HPDE6-E6E7 (cell line): ENCODE measurements at regions not wholly inside any gene's neighbourhood (a gene's known extent, or its start where the extent isn't known, plus 50 kb on each side); places are given as distances from the start of the nearest gene placed in this dataset.
"Not testable (repeated sequence)": the region's sequence is repeated elsewhere in the genome, so short reads cannot be mapped to it uniquely, and the experiment has no call there.

Source experiments
- DNase-seq: peaks from one replicate; pipeline ENCODE4 v3.0.0; 2011; ENCODE audit warnings: missing footprints; ENCODE audit errors: extremely low spot score

DNA sequence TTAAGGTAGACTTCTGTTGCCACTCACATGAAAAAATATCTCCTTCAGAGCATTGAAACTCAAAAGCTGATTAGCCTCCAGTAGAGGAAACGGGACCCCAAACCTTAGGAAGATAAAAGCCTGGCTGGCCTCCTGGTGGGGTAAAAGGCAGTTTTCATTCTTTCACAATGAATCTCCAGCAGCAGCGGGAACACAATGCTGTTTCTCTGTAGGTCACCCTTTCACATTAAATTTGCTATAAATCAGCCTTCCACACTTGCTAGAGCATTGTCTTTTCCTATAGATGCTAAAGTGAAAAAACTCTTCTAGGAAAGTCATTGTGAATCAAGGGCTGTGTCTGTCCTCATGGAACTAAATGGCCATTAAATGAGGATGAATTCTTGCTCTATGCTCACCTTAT is 207.3 kb upstream of the MAGEB2 start:
- DNase-seq, result no peak

DNA sequence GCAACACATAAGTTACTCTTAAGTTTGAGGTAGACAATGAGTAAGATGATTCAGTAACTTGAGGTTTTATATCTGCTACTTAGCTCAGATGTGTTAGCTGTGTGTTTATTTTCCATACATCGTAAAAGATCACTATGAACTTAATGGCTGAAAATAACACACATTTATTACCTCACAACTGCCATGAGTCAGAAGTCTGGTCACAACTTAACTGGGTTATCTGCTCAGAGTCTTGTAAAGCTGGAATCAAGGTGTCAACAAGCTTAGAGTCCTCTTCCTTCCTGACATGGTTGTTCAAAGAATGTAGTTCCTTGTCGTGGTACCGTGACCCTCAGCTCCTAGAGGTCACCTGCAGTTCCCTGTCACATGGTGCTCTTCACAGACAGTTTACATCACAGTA is 204.9 kb upstream of the MAGEB2 start:
- no peak for DNase-seq

DNA sequence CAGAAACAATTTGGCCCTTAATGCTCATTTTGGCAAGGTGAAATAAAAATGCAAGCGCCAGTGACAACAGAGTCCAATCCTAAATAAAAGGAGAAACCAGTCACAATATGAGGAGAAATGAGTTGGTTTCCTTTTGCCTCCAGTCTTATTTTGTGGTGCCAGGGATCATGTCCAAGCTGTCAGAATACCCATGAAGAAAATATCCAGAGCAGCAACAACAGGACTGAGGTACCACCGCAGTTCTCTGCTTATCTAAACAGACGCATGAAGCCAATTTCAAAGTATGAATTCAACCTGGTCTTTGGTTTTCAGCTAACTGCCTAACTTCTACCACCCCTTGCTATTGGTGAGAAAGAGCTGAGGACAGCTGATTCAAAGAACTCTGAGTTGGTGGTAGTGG is 199.9 kb upstream of the MAGEB2 start:
- DNase-seq, result no peak

DNA sequence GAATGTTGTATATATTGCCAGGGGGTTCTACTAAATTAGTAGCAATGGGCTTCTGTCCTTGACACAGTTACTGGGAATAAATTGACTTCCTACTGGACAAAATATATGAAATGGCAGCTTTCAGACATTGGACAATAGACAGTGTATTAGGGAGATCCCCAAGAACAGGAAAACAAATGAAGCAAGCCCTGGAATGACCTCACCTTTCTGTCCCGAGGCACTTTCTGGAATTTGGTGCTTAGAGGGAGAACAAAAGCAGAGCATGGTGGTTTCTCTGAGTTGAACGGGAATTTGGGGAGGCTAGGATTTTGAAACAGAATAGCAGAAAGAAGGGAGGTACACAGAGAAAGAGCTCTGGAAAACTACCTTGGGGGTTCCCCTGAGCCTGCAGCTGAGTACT is 187.7 kb upstream of the MAGEB2 start:
- no peak for DNase-seq

DNA sequence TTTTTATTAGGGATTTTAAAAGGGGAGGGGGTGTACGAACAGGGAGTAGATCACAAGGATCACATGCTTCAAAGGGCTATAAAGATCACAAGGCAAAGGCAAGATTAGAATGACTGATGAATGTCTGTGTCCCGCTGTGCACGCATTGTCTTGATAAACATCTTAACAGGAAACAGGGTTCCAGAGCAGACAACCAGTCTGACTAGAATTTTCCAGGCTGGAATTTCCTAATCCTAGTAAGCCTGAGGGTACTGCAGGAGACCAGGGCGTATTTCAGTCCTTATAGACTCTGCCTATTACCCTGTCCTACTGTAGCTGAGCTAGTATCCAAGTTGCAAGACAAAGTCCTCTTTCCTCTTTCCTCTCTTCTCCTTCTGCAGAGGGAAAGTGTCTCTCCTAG is 179.0 kb upstream of the MAGEB2 start:
- DNase-seq, result not testable (repeated sequence)

DNA sequence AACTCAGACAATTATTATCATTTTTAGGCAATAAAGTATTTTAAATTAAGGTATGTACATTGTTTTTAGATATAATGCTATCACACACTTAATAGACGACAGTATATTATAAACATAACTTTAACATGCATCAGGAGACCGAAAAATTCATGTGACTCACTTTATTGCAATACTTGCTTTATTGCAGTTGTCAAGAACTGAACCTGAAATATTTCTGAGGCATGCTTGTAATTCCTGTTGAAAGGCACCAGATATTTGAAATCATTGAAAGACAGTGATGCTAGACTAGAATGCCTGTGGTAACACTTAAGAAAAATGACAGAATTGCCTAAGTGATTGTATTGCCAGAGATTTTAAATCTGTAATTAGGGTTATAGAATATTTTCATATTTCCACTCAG is 175.6 kb upstream of the MAGEB2 start:
- DNase-seq, result no peak

DNA sequence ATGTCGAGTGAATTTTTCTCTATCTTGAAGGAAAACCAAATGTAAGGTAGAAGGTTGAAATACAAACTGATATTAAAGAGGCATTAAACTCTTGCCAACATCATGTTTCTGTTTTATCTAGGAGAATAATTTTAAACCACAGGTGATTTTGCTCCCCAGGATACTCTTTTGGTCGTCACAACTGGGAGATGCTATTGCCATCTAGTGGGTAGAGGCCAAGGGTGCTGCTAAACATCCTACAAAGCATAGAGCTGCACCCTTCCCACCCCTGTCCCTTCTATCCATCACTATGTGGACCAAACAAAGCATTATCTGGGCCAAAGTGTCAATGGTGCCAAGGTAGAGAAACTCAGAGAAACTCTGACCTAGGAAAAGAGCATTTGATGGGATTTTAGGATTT is 154.6 kb upstream of the MAGEB2 start:
- no peak for DNase-seq

DNA sequence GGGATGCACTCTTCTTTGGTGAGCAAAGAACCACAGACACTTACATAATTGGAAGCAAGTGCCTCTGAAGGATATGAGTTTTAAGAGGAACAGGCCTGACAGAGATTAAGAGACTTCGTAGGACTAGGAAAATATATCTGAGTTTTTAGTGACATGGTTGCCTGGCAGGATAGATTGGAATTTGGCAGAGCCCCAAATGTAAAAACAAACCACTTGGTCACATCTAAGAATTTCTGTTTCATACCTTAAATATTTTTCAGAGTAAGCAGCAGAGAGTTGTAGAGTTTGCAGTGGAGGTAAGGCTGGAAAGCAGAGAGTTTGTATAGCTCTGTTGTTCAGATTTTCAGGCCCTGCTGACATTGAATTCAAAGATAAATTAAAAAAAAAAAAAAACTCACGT is 150.1 kb upstream of the MAGEB2 start:
- DNase-seq, result no peak

DNA sequence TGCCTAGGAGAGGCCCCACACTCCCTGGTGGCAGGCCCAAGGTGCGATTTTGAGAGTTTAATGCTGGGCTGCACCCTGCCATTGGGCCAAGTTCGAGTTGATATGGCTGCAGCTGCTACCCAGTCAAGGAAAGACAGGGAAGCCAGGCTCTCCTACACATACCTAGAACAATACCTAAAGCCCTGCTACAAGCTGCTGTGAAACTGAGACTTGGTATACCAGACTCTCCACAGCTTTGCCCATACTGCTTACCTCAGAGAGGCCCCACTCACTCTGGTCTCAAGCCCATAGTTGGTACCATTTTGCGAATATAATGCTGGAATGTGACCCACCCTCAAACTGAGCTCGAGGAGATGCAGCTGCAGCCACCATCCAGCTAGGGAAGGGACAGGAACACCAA is 147.7 kb upstream of the MAGEB2 start:
- no peak for DNase-seq

DNA sequence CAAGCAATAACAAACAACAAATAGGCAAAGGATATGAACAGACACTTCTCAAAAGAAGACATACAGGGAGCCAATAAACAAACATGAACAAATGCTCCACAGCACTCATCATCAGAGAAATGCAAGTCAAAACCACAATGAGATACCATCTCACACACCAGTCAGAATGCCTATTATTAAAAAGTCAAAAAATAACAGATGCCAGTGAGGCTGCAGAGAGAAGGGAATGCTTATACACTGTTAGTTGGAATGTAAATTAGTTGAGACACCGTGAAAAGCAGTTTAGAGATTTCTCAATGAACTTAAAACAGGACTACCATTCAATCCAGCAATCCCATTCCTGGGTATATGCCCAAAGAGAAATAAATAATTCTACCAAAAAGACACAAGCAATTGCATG is 129.8 kb upstream of the MAGEB2 start:
- no peak for DNase-seq

DNA sequence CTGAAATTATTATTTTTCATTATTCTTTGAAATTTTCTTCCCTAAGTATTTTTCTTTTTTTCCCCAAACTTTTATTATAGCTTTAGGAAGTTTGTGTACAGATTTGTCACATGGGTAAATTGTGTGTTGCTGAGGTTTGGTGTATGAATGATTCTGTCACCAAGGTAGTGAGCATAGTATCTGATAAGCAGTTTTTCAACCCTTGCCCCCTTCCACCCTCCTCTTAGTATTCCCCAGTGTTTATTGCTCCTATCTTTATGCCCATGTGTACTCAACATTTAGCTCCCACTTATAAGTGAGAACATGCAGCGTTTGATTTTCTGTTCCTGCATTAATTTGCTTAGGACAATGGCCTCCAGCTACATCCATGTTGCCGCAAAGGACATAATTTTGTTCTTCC is 103.9 kb upstream of the MAGEB2 start:
- no peak for DNase-seq

DNA sequence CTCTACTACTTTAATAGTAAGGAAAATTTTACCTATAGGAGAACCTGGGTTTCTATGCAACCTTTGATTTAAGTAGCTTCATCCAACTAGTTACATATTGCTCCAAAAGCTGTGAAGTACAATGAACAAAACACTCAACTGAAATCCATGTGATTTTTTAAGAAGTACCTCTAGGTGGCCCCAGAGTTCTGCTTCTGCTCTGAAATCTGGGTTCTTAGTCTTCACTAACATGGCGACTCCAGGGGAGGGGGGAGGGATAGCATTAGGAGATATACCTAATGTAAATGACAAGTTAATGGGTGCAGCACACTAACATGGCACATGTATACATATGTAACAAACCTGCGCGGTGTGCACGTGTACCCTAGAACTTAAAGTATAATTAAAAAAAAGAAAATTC is 73.4 kb upstream of the MAGEB2 start:
- peak; percentile 5 for DNase-seq

DNA sequence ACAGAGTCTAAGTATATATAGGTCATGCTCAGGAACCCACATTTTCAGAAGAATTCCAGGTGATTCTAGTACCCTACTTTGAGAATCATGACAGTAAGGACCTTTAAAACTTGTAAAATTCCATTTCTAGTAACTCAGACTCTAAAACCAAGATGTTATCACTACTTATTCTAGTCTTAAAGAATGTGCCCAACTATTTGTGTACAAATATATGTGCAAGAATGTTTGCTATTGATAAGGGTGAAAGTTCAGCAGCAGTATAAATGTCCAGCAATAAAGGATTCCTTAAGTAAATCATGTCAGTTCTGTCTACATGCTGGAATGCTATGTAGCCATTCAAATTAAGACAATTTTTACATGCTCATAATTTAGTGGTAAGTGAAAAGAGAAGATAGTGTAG is 71.1 kb upstream of the MAGEB2 start:
- no peak for DNase-seq

DNA sequence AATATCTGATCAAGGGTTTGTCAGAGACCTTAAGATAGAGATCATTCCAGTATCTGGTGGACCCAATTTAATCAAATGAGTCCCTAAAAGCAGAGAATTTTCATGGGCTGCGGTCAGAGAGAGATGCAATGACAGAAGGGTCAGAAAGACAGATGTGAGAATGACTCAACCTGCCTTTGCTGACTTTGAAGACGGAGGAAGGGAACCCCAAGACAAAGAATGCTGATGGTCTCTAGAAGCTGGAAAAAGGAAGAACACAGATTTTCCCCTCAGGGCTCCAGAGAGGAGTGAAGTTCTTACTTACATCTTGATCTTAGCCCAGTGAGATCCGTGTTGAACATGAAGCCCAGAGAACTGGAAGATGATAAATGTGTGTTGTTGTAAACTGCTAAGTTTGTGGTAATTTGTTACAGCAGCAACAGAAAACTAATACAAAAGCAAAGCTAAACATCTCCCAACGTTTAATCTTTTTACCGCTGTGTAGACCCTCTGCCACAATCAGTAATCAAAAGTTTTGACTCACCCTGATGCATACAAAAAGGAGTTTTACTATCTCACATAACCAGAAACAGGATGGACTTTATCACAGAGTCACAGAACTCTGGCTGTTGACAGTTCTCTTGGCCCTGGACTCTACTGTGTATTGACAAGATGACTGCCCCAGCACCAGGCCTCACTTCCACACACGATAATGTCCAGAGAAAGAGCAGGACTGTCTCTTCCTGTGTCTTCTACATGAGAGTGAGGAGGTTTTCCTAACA is 70.2 kb upstream of the MAGEB2 start:
- DNase-seq, result no peak

DNA sequence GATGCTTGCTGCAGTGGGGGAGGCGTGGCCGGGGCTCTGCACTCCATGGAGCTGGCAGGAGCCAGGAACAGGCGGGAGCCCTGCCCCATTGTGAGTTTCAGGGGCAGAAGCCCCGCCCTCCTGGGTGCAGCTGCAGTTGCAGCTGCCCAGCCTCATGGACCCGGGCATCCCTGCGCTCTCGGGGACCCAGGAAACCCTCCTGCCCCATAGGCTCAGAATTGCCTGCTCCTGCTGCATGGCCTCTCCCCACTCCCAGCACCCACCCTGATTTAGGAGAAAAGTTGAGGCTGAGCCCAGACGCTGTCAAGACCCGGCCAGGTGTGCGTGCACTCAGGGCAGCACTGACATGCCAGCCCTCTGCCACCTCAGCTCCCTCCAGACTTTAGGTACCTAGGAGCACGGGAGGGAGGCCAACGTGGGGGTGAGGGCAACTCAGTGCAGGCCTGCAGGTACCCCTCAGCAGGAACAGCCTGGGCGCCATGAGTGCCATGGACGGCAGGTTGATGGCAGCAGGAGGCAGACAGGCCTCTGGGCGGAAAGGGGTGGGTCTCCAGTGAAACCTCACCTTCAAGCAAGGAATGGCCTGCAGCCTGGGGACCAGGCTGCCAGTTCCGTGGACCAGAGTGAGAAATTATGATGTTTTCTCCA is 67.2 kb upstream of the MAGEB2 start:
- no peak for DNase-seq

DNA sequence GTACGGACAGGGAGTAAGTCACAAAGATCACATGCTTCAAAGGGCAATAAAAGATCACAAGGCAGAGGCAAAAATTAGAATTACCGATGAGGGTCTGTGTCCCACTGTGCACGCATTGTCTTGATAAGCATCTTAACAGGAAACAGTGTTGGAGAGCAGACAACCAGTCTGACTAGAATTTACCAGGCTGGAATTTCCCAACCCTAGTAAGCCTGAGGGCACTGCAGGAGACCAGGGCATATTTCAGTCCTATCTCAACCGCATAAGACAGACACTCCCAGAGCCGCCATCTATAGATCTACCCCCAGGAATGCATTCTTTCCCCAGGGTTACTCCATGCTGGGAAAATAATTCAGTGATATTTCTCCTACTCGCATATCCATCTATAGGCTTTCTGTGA is 66.2 kb upstream of the MAGEB2 start:
- DNase-seq, result not testable (repeated sequence)

DNA sequence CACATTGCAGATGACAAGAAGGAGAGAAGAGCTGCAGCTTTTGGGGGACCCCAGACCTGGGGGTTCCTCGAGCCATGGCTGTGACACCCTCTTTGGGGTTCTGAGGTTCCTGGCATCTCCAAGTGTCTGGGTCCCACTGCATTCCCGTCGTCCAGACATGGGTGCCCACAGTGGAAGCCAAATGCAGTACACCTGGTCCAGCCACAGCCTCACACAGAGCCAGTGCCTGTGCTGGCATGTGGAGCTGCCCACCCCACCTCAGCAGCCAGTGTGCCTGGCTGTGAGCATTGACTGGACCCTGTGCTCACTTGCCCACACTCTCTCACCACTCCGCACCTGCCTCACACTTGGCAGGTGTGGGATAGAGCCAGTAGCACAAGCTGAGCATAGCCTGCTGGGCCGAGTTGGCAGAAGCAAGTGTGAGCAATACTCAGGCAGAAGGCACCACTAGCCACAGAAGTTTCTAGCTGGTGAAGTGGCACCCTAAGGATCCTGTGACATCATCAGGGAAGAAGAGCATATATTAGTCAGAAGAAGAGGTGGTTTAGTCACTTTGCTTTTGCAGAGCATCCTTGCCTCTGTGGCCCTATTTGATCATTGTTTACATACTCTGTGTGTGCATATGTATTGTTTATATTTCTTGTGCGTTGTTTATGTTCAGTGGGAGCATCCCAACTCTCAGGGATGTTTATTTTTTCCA is 65.0 kb upstream of the MAGEB2 start:
- no peak for DNase-seq

DNA sequence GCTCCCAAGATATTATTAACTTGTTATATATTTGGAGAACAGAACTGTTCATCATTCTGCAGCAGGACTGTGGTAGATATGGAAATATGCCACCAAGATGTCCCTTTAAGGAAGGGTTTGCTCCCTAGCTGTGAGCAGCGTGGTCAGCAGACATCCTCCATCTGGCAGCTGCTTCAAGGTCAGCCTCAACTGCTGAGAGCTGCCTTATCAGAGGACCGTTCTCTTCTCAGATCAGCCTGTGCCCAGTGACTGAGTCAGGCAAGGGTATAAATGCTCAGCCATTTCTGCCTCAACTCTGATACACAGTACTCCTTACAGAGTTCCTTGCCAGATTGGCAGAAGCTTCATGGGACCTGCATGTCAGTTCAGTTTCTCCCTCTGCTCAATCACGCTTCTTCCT is 63.4 kb upstream of the MAGEB2 start:
- no peak for DNase-seq

DNA sequence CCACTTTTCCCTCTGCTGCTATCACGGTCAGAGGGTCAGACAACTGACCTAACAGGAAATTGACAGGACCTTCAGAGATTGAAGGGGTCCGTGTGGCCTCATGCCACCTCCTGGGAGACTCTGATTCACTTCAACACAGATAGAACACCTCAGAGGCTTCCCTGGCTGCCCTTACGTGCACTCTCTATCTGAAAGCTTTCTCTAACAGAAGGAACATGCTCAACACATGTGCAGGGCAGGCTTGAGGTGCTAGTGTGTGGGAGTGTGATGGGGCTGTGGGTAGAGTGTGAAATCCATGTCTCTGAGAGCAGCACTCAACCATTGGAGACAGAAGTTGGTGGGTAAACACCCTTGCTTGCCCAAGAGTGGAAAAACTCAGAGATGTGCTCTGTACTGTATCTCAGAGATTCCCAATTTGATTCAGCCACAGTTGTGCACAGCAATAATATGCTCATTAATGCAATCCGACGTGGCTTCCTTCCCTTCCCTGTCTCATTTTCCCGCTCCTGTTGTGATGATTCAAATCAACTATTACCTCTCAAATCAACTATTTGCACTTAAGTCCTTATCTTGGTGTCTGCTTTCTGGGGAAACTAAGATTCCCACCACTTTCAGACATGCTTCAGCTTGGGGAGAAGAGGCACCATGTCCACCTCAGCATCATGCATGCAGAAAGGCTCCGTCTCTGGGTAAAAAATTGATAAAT is 62.0 kb upstream of the MAGEB2 start:
- no peak for DNase-seq

DNA sequence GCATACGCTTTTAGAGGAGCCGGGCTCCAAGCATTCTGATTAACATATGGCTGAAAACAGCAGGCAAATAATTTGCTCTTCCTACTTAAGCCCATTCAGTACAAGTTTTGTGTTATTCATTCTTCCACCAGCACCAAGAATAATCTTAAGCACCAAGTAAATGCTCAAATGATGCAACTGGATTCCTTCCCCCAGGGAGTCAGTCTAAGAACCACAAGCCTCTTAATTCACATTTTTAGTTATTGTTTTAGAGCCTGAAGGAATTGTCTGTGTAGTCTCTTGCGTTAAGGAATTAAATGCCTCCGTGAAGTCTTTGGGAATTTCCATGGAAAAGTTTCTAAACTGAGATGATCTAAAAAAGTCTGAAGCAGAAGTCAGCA is 61.5 kb upstream of the MAGEB2 start:
- no peak for DNase-seq

DNA sequence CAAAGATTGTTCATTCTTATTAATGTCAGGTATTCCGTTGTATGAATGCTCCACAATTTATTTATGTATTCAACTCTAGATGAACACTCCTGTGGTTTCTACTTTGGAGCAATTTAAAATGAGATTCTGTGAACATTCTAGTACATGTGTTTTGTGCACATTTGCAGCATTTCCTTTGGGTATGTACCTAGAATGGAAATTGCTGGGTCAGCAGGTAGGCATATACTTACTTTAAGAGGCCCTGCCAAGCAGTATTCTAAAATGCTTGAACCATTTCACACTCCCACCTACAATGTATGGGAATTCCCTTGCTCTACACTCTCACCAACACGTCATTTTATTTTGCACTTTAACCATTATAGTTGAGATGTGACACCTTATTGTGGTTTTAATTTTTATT is 59.4 kb upstream of the MAGEB2 start:
- DNase-seq, result no peak

DNA sequence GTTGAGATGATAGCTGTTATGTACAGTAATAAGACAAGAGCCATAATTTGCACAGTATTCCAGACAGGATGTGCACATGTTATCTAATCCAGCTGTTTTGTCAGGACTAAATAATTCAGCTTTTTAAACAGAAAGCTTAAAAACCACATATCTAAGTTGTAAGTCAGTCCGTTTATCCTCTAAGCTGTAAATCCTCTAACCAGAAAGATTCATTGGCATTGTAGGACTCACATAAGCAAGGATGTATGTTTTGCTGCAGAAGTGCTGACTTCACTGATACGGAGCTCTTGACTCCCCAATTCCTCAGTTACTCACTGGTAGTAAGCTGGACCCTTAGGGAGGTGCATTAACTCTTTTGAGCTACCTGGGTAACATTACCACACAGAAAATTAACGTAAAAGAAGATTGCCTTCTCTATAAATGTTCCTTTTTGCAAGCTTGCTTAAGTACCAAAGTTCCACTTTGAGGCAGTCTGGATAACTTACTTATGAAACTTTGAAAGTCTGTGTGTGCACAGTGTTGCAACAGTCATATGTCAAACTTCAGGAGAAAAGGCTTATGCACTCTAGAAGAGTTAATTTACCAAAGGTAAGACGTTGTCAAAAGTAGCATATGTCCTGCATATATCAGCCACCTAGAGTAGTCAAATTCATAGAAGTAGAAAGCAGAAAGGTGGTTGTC is 58.3 kb upstream of the MAGEB2 start:
- no peak for DNase-seq
